ENCODE measurements at regions not wholly inside any gene's neighbourhood (a gene's known extent, or its start where the extent isn't known, plus 50 kb on each side); places are given as distances from the start of the nearest gene placed in this dataset.
A peak's percentile ranks its signal among the peaks of the same experiment; 100 is the strongest.

DNA sequence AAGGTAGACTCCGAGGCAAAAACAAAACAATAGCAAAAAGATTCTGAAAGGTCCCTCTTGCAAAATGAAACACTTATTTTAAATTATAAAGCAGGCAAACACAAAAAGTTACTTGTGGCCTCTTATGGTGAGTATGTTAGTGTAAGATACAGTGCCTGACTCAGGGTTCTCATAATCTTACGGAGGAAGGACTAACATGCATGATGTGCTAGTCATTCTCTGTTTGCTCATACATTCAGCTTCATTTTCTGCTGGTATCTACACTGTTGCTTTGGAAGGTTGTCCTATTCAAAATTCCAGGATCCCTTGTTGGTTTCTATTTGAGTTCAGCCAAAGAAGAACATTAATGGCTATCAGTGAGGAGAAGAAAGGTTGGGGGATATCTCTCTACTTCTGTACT, 249.1 kb upstream of the FAM47A start:
- Mint-ChIP-seq H3K4me3 (no peak overlapping the region), H3K27ac (no peak overlapping the region), H3K36me3 (ENCODE audit: low read depth) (no peaks in the 10 kb centered on the region), H3K9me3 (no peaks in the 10 kb centered on the region), H3K27me3 (ENCODE audit: insufficient read depth) (peaks cover 13% of the 10 kb centered on the region), H3K4me1 (peaks cover 10% of the 10 kb centered on the region)
- Histone ChIP-seq H3K9me3 (ENCODE audit: control insufficient read depth, low read length) (no peaks in the 10 kb centered on the region), H3K4me3 (ENCODE audit: low read length) (no peak overlapping the region), H3K27me3 (ENCODE audit: control insufficient read depth, insufficient read depth, low read length, poor library complexity, severe bottlenecking) (peaks cover 11% of the 10 kb centered on the region), H3K27ac (ENCODE audit: low read depth, low read length) (no peak overlapping the region), H3K9ac (ENCODE audit: extremely low read depth, low read length, poor library complexity, severe bottlenecking) (no peak overlapping the region), H3K36me3 (ENCODE audit: control insufficient read depth, insufficient read depth, low read length) (no peaks in the 10 kb centered on the region), H3K4me1 (ENCODE audit: control insufficient read depth, insufficient read depth, low read length) (no peaks in the 10 kb centered on the region)
- 94% methylated on average over 2 of the region's 2 CpGs; no CpG with 5 or more reads in 1 of the 2 experiments for WGBS, 2 experiments (ENCODE audit: insufficient coverage in 1 of 2, insufficient read length in 1 of 2)
- no peak for DNase-seq
- no peak for TF ChIP-seq CTCF (conservative IDR thresholded peaks at IDR 0.05)

DNA sequence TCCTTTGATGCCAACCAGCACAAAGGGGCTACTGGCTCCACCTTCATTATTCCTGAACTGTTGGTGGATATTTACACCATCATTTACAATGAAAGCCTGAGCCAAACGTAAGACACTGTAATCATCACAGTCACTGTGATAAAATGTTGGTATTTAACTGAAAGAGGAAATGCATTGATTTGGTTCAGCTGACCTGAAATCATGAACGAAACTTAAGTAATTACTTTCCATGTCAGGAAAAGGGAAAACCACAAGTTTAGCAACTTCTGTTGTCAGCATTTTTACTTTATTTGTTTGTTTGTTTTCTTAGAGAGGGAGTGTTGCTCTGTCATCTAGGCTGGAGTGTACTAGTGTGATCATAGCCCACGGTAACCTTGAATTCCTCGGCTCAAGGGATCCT, 247.8 kb upstream of the FAM47A start:
- Histone ChIP-seq H3K27me3 (ENCODE audit: control insufficient read depth, insufficient read depth, low read length, poor library complexity, severe bottlenecking) (peaks cover 11% of the 10 kb centered on the region), H3K9me3 (ENCODE audit: control insufficient read depth, low read length) (no peaks in the 10 kb centered on the region), H3K9ac (ENCODE audit: extremely low read depth, low read length, poor library complexity, severe bottlenecking) (no peak overlapping the region), H3K4me3 (ENCODE audit: low read length) (no peak overlapping the region), H3K4me1 (ENCODE audit: control insufficient read depth, insufficient read depth, low read length) (no peaks in the 10 kb centered on the region), H3K27ac (ENCODE audit: low read depth, low read length) (no peak overlapping the region), H3K36me3 (ENCODE audit: control insufficient read depth, insufficient read depth, low read length) (no peaks in the 10 kb centered on the region)
- 78% methylated on average over 4 of the region's 4 CpGs; no CpG with 5 or more reads in 1 of the 2 experiments for WGBS, 2 experiments (ENCODE audit: insufficient coverage in 1 of 2, insufficient read length in 1 of 2)
- TF ChIP-seq CTCF (conservative IDR thresholded peaks at IDR 0.05): no peak
- no peak for DNase-seq
- Mint-ChIP-seq H3K4me3 (no peak overlapping the region), H3K36me3 (ENCODE audit: low read depth) (no peaks in the 10 kb centered on the region), H3K9me3 (no peaks in the 10 kb centered on the region), H3K27me3 (ENCODE audit: insufficient read depth) (peaks cover 19% of the 10 kb centered on the region), H3K27ac (no peak overlapping the region), H3K4me1 (peaks cover 10% of the 10 kb centered on the region)

DNA sequence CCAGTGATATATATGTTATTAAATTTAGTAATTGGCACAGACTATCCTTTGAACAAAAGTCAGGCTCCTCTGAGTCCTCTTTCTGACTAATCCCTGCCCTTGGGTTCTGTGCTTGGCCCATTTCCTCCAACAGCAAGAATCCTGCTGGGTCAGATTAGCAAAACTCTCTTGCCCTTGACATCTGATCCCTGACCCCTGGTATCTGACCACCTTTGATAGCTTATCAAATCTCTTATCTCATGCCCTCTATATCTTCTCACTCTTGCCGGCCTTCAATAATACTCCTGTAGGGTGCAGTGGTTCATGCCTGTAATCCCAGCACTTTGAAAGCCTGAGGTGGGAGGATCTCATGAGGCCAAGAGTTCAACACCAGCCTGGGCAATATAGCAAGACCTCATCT, 245.5 kb upstream of the FAM47A start:
- no peak overlapping the region for H3K4me3 ChIP-seq (ENCODE audit: low read length)
- Mint-ChIP-seq H3K27me3 (ENCODE audit: insufficient read depth) (peaks cover 27% of the 10 kb centered on the region), H3K9me3 (peaks cover 4% of the 10 kb centered on the region), H3K4me1 (peaks cover 10% of the 10 kb centered on the region), H3K4me3 (no peak overlapping the region), H3K36me3 (ENCODE audit: low read depth) (no peaks in the 10 kb centered on the region), H3K27ac (no peak overlapping the region)
- WGBS, 2 experiments (ENCODE audit: insufficient coverage in 1 of 2, insufficient read length in 1 of 2): 0% methylated on average over 1 of the region's 1 CpG; no CpG with 5 or more reads in 1 of the 2 experiments
- peak; percentile 51 for DNase-seq
- no peak overlapping the region for H3K9ac ChIP-seq (ENCODE audit: extremely low read depth, low read length, poor library complexity, severe bottlenecking)
- H3K27me3 ChIP-seq (ENCODE audit: control insufficient read depth, insufficient read depth, low read length, poor library complexity, severe bottlenecking): peaks cover 11% of the 10 kb centered on the region
- peak; percentile 29 for TF ChIP-seq CTCF (conservative IDR thresholded peaks at IDR 0.05)
- H3K9me3 ChIP-seq (ENCODE audit: control insufficient read depth, low read length): no peaks in the 10 kb centered on the region
- H3K36me3 ChIP-seq (ENCODE audit: control insufficient read depth, insufficient read depth, low read length): no peaks in the 10 kb centered on the region
- H3K4me1 ChIP-seq (ENCODE audit: control insufficient read depth, insufficient read depth, low read length): no peaks in the 10 kb centered on the region
- H3K27ac ChIP-seq (ENCODE audit: low read depth, low read length): no peak overlapping the region
